ENCODE measurements at regions not wholly inside any gene's neighbourhood (a gene's known extent, or its start where the extent isn't known, plus 50 kb on each side); places are given as distances from the start of the nearest gene placed in this dataset.

- TF ChIP-seq ZNF274 (IDR thresholded peaks at IDR 0.05; ENCODE audit: low read depth, low read length) (no peak), SUZ12 (IDR thresholded peaks at IDR 0.05; ENCODE audit: extremely low read depth, insufficient read depth, insufficient read length) (no peak)
Observed at GRCh38 chr2:173448938-173449471, 94.3 kb downstream of the CDCA7 start.
